CD4-positive, alpha-beta T cell treated with Interleukin-15 for 4 hours (primary cell): ENCODE measurements at regions not wholly inside any gene's neighbourhood (a gene's known extent, or its start where the extent isn't known, plus 50 kb on each side); places are given as distances from the start of the nearest gene placed in this dataset.

Source experiments
- DNase-seq: peaks from one replicate; pipeline ENCODE4 v3.0.0-alpha.2; 2020; ENCODE audit warnings: low spot score

- no peak for DNase-seq
These were observed 362.9 kb downstream of the ZEB2 start for GRCh38 chr2:144156736-144157640.

GRCh38 chr2:144154205-144154604 lies 365.7 kb downstream of the ZEB2 start:
- DNase-seq: no peak

- DNase-seq: no peak
These were observed 367.1 kb downstream of the ZEB2 start for GRCh38 chr2:144152817-144153271.

GRCh38 chr2:144151851-144152250 lies 368.1 kb downstream of the ZEB2 start:
- no peak for DNase-seq

GRCh38 chr2:144151405-144151804 lies 368.5 kb downstream of the ZEB2 start:
- DNase-seq: no peak

GRCh38 chr2:144147356-144147755 lies 372.6 kb downstream of the ZEB2 start:
- DNase-seq: no peak

- DNase-seq: no peak
These were observed 373.0 kb downstream of the ZEB2 start for GRCh38 chr2:144146876-144147275.

GRCh38 chr2:144146076-144146475 lies 373.8 kb downstream of the ZEB2 start:
- no peak for DNase-seq

- no peak for DNase-seq
These were observed 376.4 kb downstream of the ZEB2 start for GRCh38 chr2:144143294-144144151.

GRCh38 chr2:144140891-144141290 lies 379.0 kb downstream of the ZEB2 start:
- DNase-seq: no peak

GRCh38 chr2:144137705-144138428 lies 382.1 kb downstream of the ZEB2 start:
- DNase-seq: no peak

GRCh38 chr2:144137272-144137671 lies 382.6 kb downstream of the ZEB2 start:
- no peak for DNase-seq

GRCh38 chr2:144136297-144137010 lies 383.5 kb downstream of the ZEB2 start:
- DNase-seq: no peak

GRCh38 chr2:144133936-144134665 lies 385.8 kb downstream of the ZEB2 start:
- no peak for DNase-seq

GRCh38 chr2:144132357-144132756 lies 387.6 kb downstream of the ZEB2 start:
- no peak for DNase-seq

GRCh38 chr2:144131042-144131441 lies 388.9 kb downstream of the ZEB2 start:
- DNase-seq: no peak

- DNase-seq: no peak
These were observed 389.4 kb downstream of the ZEB2 start for GRCh38 chr2:144130551-144130950.

GRCh38 chr2:144128130-144128746 lies 391.7 kb downstream of the ZEB2 start:
- no peak for DNase-seq

GRCh38 chr2:144127693-144128092 lies 392.2 kb downstream of the ZEB2 start:
- DNase-seq: no peak

- no peak for DNase-seq
These were observed 393.6 kb downstream of the ZEB2 start for GRCh38 chr2:144126302-144126701.
